ENCODE measurements at regions not wholly inside any gene's neighbourhood (a gene's known extent, or its start where the extent isn't known, plus 50 kb on each side); places are given as distances from the start of the nearest gene placed in this dataset.

DNA sequence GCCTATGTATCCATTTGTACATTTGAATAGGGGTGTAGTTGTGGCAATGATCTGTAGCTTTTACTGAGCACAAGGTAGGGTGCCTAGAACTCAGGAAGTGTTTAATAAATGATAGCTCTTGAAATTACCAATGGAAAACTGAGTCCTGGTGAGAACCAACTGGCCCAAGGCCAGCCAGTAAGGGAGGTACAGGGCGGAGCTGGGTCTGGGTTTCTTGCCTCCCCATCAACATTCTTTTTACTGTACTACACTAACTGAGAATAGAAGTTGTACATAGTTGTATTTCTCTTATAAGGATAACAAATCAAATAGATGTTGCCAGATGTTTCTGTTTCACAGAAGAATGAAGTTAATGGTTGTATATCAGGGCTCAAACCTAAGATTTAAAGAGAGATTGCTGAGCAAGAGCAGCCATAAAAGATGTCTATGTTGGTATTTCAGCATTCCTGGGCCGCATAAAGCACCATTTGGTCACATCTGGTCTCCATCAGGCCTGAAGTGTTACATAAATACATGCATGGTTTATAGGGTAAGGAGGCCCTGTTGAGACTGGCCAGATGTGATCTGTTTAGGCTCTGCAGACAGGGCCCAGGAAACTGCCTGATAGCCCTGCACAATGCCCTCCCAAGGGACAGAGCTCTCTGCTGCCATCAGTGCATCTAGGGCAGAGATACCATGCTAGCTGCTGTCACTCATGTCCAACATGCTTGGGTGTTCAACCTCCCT, 210.5 kb downstream of the NXNL2 start:
- Histone ChIP-seq H3K9me3 (ENCODE audit: severe bottlenecking) (no peaks in the 10 kb centered on the region), H3K4me3 (ENCODE audit: severe bottlenecking) (no peak overlapping the region), H3K4me1 (ENCODE audit: insufficient read depth, poor library complexity, severe bottlenecking) (peaks cover 12% of the 10 kb centered on the region), H3K27ac (ENCODE audit: poor library complexity, severe bottlenecking) (no peak overlapping the region), H3K36me3 (ENCODE audit: low read depth) (no peaks in the 10 kb centered on the region), H3K27me3 (ENCODE audit: insufficient read depth, poor library complexity, severe bottlenecking) (no peaks in the 10 kb centered on the region)
- TF ChIP-seq, protein P1, sequence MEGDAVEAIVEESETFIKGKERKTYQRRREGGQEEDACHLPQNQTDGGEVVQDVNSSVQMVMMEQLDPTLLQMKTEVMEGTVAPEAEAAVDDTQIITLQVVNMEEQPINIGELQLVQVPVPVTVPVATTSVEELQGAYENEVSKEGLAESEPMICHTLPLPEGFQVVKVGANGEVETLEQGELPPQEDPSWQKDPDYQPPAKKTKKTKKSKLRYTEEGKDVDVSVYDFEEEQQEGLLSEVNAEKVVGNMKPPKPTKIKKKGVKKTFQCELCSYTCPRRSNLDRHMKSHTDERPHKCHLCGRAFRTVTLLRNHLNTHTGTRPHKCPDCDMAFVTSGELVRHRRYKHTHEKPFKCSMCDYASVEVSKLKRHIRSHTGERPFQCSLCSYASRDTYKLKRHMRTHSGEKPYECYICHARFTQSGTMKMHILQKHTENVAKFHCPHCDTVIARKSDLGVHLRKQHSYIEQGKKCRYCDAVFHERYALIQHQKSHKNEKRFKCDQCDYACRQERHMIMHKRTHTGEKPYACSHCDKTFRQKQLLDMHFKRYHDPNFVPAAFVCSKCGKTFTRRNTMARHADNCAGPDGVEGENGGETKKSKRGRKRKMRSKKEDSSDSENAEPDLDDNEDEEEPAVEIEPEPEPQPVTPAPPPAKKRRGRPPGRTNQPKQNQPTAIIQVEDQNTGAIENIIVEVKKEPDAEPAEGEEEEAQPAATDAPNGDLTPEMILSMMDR (IDR thresholded peaks at IDR 0.05; ENCODE audit: poor library complexity, severe bottlenecking) = no peak
- ATAC-seq (ENCODE audit: low read depth) (no peak), DNase-seq (ENCODE audit: low spot score) (no peak)

GRCh38 chr9:88746029-88746742, 211.2 kb downstream of the NXNL2 start:
- peaks cover 12% of the 10 kb centered on the region for H3K4me1 ChIP-seq (ENCODE audit: insufficient read depth, poor library complexity, severe bottlenecking)
- H3K27ac ChIP-seq (ENCODE audit: poor library complexity, severe bottlenecking) = peak overlapping the region; percentile 23
- H3K27me3 ChIP-seq (ENCODE audit: insufficient read depth, poor library complexity, severe bottlenecking) = no peaks in the 10 kb centered on the region
- H3K36me3 ChIP-seq (ENCODE audit: low read depth) = no peaks in the 10 kb centered on the region
- no peak overlapping the region for H3K4me3 ChIP-seq (ENCODE audit: severe bottlenecking)
- TF ChIP-seq, protein P1 (IDR thresholded peaks at IDR 0.05; ENCODE audit: poor library complexity, severe bottlenecking) = no peak
- DNase-seq (ENCODE audit: low spot score) = no peak
- H3K9me3 ChIP-seq (ENCODE audit: severe bottlenecking) = no peaks in the 10 kb centered on the region
- ATAC-seq (ENCODE audit: low read depth) = peak; percentile 79

DNA sequence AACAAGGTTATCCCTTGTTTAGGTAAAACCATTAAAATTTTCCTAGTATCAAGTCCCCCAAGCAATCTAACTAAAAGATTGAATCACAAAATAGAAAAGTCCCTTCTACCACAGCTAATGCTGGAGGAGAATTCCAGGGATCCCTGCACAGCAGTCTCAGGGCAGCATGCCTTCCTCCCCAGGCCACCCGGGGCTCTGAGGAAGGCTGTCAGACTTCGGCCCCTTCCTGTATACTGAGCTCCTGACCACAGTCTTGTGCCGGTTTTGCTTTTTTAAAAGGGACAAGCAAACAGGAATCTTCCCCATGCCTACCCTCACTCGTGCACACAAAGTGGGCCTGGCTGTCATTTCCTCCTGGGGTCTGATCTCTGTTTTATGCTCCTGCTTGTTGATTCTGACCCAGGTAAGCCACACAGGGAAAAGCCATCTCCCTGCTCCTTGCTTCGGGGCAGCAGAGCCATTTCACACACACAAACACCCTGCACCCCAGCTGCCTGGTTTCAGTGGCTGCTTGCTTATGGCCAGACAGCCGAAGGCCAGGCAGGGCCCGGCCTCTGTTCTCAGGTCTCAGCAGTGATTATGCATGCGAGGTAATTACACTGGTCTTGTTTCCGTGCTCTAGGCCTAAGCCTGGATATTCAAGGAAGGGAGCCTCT, 211.9 kb downstream of the NXNL2 start:
- Histone ChIP-seq H3K9me3 (ENCODE audit: severe bottlenecking) (no peaks in the 10 kb centered on the region), H3K36me3 (ENCODE audit: low read depth) (no peaks in the 10 kb centered on the region), H3K27me3 (ENCODE audit: insufficient read depth, poor library complexity, severe bottlenecking) (no peaks in the 10 kb centered on the region), H3K4me1 (ENCODE audit: insufficient read depth, poor library complexity, severe bottlenecking) (peaks cover 12% of the 10 kb centered on the region), H3K27ac (ENCODE audit: poor library complexity, severe bottlenecking) (peak overlapping the region; percentile 23), H3K4me3 (ENCODE audit: severe bottlenecking) (no peak overlapping the region)
- ATAC-seq (ENCODE audit: low read depth) (no peak), DNase-seq (ENCODE audit: low spot score) (no peak)
- TF ChIP-seq, protein P1 (IDR thresholded peaks at IDR 0.05; ENCODE audit: poor library complexity, severe bottlenecking) = no peak

- H3K27me3 ChIP-seq (ENCODE audit: insufficient read depth, poor library complexity, severe bottlenecking) = no peaks in the 10 kb centered on the region
- no peaks in the 10 kb centered on the region for H3K36me3 ChIP-seq (ENCODE audit: low read depth)
- no peak overlapping the region for H3K4me3 ChIP-seq (ENCODE audit: severe bottlenecking)
- TF ChIP-seq, protein P1 (IDR thresholded peaks at IDR 0.05; ENCODE audit: poor library complexity, severe bottlenecking) = no peak
- peak overlapping the region; percentile 23 for H3K27ac ChIP-seq (ENCODE audit: poor library complexity, severe bottlenecking)
- peaks cover 12% of the 10 kb centered on the region for H3K4me1 ChIP-seq (ENCODE audit: insufficient read depth, poor library complexity, severe bottlenecking)
- peak; percentile 95 for ATAC-seq (ENCODE audit: low read depth)
- DNase-seq (ENCODE audit: low spot score) = no peak
- no peaks in the 10 kb centered on the region for H3K9me3 ChIP-seq (ENCODE audit: severe bottlenecking)
Measured at GRCh38 chr9:88747768-88748167, 212.8 kb downstream of the NXNL2 start.

Data from RWPE2 (cell line).